Muscle of back (tissue), 3 donors: ENCODE measurements at regions not wholly inside any gene's neighbourhood (a gene's known extent, or its start where the extent isn't known, plus 50 kb on each side); places are given as distances from the start of the nearest gene placed in this dataset.

ENCODE experiments used
- DNase-seq, 3 donors: peaks; one replicate each; pipeline versions ENCODE4 v3.0.0 to v3.0.0-alpha.2; 2013

DNA sequence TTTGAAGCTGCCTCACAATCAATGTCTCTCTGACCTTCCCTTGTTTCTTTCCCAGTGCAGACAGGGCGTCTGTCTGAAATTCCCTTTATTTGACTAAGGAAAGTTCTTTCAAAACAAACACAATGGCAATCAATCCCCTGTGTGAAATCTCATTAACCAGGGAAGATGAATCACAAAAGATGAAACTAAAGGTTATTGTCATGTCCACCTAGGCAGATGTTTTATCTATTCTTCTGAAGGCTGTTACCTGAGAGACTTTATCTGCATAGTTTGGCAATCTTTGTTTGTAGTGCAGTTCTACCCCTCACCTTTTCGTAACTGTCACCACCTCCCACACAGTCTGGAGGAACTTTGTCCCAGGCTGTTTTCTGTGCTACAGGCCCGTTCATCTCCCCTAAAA is 217.5 kb upstream of the RIOK2 start:
- DNase-seq = no peak

DNA sequence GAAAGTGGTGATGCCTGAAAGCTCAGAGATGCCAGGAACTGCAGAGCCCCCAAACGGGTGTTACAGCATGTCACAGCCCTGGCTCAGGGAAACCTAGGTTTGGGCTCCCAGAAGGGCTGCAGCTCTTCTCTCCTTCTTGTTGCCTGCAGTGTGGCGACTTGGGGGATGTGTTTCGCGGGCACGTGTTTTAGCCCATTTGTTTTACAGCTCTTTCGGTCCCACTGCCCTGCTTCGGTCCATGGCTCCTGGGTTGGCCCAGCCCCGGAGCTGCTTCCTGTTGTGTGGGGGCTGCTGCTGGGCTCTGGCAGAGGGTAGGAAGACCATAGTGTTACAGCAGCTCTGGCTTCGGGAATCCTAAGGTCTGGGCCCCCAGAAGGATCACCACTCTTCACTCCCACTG is 222.9 kb upstream of the RIOK2 start:
- DNase-seq = no peak

GRCh38 chr5:97406946-97407676 is 224.1 kb upstream of the RIOK2 start:
- DNase-seq = no peak

- DNase-seq = no peak
These were observed 225.3 kb upstream of the RIOK2 start for GRCh38 chr5:97408331-97408730.

- DNase-seq = peak in 1 of 3 donors; percentile 18
These were observed 229.9 kb upstream of the RIOK2 start for GRCh38 chr5:97412959-97413358.

DNA sequence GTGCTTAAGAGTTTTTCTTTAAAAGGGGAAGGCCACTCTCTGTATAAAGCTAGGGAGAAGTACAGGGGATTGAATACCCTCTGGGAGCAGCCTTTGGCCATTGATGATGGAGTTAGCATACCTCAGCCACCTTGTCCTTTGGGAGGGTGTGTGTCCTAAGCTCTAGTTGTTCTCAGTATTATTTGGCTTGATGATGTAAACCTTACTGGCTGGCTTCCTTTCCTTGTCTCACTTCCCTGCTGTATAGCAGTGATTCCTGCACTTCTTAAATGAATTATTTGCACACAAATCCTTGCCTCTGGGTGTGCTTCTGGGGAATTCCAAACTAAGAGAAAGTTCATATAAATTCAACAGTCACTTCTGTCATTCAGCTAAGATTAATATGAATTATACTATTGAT is 234.9 kb upstream of the RIOK2 start:
- DNase-seq = peak in 1 of 3 donors; percentile 12

GRCh38 chr5:97418462-97418861 is 235.4 kb upstream of the RIOK2 start:
- no peak for DNase-seq

DNA sequence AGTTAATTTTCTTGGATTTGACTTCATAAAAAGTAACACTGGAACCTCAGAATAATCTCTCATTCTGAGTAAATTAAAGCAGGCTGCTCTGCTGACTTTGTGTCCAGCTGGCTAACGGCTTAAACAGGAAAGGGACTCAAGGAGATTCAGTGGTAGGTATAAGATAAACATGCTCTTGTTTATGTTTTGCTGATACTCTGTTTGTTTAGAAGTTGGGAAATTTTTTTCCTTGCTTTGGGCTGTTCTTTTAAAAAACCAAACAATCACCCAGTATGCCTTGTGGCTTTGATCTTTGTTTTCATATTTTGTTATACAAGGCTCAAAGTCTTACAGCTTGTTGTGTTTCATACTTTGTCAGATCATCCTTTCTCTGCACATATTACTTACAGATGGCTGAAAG is 237.6 kb upstream of the RIOK2 start:
- peak in 2 of 3 donors; percentile 19 to 42 for DNase-seq

- no peak for DNase-seq
These were observed 239.6 kb upstream of the RIOK2 start for GRCh38 chr5:97422678-97423077.

- no peak for DNase-seq
These were observed 242.5 kb upstream of the RIOK2 start for GRCh38 chr5:97425511-97425910.

DNA sequence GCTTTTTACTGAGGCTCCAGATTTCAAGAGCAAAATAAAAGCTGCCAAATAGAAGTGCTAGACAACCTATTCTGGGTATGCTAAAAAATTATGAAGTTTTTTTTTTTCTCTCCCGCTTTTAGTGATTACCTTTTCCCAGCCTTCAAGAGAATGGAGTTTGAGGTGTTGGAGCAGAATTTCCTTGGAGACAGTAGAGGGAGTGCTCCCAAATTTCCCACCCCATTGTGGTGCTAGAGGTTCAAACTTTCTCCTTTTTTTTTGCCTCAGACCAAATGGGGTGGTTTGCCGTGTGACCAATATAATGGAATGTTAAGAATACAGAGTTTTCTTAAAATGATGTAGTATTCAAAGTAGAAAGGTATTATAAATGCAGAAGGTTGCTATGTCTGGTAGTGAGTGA is 244.2 kb upstream of the RIOK2 start:
- no peak for DNase-seq

DNA sequence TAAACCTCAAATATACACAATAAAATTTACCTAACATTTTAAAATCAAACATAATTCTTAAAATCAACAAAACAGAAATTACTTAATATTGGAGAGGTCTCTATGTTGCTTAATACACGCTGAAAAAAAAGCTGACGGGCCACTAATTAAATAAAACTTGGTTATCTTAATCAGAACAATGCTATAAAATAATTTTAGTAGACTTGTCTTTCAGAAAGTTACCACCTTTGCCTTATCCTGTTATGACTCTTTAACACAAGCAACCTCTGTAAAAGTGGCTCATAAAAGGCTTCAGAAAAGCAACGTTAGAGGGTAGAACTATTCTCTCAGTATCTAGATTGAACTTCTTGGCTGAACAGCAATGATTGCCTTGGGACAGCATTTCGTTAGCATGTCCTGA is 251.0 kb upstream of the RIOK2 start:
- no peak for DNase-seq

GRCh38 chr5:97436405-97436804 is 253.4 kb upstream of the RIOK2 start:
- no peak for DNase-seq

DNA sequence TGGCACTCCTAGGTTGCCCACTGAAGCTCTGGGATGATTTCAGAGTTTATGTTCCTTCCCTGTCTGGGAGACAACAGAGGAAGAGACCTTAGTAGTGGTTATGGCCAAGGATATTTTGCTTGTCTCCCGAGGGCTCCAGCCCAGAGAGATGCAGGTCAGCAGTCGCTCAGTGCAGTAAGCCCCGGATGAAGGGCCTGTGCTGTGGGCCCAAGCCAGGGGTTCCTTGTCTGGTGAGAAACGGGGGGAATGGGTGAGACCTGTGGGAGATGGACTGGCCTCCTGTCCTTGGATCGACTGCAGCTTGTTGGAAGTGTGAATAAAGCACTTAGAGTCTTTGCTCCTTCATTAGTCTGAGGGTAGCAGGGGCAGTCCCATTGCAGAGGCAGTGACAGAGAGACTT is 260.7 kb upstream of the RIOK2 start:
- DNase-seq = no peak

DNA sequence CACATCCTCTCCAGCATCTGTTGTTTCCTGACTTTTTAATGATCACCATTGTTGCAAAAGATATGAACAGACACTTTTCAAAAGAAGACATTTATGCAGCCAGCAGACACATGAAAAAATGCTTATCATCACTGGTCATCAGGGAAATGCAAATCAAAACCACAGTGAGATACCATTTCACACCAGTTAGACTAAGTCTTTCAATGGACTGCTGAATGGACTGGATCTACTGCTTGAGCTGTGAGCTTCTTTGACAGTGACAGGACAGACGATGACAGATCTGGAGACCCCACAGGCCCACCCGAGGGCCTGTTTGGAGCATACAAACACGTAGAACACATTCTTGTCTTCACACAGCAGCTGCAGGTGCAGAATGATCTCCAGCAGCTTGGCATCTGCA is 266.1 kb upstream of the RIOK2 start:
- no peak for DNase-seq

DNA sequence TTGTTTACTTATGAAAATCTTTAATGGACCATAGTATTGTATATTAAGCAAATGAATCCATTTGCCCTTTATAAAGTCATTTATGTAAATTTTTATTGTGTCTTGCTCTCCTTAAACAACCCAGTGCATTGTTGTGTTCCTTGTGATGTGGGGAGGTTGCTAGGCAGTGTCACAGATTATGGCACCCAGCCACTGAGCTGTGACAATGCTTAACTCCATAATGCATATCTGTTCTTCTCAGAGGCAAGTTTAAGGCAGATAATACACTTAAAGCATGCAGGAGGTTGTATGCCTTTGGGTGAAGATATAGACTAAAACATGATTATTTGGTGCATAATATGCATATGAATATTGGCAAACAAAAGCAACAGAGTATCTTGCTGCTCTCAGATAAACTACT is 269.6 kb upstream of the RIOK2 start:
- peak in 2 of 3 donors; percentile 4 to 12 for DNase-seq

DNA sequence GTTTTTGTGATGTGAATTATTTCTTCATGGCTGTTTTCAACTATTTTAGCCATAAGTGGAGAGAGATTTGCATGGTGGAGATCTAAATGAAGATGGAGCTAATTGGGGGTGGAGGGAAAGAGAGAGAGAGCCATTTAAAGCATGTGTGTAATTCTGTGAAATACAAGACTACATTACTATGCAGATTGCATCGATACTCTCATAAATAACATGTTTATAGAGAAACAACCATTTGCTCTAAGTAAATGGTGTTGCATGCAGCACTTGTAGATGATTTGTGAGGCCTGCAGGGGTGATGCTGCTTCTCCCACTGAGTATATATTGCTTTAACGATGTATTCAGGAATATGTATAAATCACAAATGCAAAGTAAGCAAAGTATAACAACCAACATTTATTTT is 270.2 kb upstream of the RIOK2 start:
- DNase-seq = no peak

- peak in 2 of 3 donors; percentile 2 to 30 for DNase-seq
These were observed 271.0 kb upstream of the RIOK2 start for GRCh38 chr5:97454015-97454414.

GRCh38 chr5:97455996-97456395 is 272.9 kb upstream of the RIOK2 start:
- no peak for DNase-seq

DNA sequence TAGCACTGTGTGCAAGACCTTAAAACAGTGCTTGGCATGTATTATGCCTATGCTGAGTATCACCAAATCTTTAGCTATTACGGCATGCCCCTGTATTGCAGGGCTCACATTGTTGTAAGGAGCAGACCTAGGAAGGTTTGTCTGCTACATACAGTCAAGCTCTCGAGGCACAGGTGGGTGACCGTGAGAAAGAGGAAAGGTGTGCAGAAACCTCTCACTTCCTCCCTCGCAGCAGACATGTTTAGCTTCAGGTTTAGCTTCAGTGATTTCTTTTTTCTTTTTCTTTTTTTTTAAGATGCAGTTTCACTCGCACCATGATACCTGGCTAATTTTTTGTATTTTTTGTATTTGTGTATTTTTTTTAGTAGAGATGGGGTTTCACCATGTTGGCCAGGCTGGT is 275.8 kb upstream of the RIOK2 start:
- DNase-seq = no peak

GRCh38 chr5:97471951-97472350 is 288.9 kb upstream of the RIOK2 start:
- DNase-seq = no peak

DNA sequence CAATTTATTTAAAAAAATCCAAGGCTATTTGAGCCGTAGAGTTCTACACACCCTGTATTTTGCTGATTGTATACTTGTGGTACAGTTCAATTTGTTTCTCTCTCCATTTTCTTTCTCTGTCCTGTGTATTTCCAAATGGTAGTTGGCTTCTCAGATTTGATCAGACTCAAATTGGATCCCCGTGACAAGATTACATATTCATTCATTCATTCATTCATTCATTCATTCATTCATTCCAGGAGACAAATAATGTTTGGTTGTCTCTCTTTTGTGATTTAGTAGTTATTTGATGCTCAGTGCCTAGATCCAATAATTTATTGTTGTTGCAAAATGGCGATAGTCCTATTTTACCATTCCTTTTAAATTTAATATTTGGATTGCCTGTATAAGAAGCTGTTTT is 292.8 kb upstream of the RIOK2 start:
- DNase-seq = no peak

DNA sequence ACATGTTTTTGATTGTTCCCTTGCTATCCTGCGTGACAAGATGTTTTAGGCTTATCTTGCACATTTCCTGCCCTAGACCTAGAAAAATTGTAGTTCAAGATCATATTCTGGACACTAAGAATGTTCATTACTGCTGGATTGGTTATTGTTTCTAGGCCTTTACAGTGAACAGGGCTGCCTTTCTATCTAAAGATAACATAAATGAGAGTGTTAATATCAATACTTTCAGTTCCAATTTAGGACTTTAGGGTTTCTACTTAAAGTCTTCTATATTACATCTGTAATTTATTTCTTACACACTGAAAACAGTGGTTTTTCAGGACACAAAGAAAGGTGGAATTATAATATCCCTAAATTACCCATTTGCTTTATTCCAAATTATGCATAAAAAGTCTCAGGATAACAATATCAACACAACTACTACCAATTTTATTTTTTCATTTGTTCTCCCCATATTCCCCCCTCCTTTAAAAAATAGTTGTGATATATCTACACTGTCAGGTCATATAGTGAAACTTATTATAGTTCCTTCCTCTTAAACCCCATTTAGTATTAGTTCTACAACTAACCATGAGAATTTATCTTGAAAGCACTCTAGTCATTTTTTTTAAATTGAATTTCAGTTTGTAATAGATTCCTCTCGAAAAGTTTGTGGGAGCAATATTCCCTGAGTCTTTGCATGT is 293.9 kb upstream of the RIOK2 start:
- DNase-seq = no peak

DNA sequence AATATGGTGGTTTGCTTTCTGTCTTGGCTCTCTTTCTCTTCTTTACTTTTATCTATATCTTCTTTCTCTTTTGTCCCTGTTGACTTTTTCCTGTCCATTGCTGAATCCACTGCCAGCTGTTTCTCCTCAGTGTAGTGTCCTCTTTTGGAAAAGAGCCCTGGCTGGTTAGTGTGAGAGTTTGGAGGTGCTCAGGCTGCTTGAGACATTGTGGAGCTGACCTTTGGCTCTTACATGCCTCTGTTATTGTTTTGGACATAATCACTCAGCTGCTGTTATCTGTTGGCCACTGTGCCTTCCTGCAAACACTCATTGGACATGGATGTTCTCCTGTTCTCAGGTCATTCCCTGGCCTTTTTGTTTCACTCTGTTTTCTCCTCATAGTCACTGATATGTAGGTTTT is 295.4 kb upstream of the RIOK2 start:
- DNase-seq = peak; percentile 0 to 53 (median 5)
